ENCODE measurements at regions not wholly inside any gene's neighbourhood (a gene's known extent, or its start where the extent isn't known, plus 50 kb on each side); places are given as distances from the start of the nearest gene placed in this dataset.

GRCh38 chr12:77548797-77549196 is 281.9 kb upstream of the NAV3 start:
- Mint-ChIP-seq H3K9me3 (peaks cover 6% of the 10 kb centered on the region), H3K4me1 (ENCODE audit: low read depth) (no peaks in the 10 kb centered on the region), H3K27me3 (no peaks in the 10 kb centered on the region), H3K4me3 (no peak overlapping the region), H3K27ac (no peak overlapping the region), H3K36me3 (ENCODE audit: low read depth) (no peaks in the 10 kb centered on the region)
- intact Hi-C loops (cut with micrococcal nuclease) = no loop called here
- TF ChIP-seq CTCF (IDR thresholded peaks at IDR 0.05) = no peak
- no peak for ATAC-seq
- no peak for DNase-seq
- ChIA-PET POLR2A (no interaction called here), CTCF (no interaction called here)

GRCh38 chr12:77540097-77540496 is 290.6 kb upstream of the NAV3 start:
- POLR2A ChIA-PET = no interaction called here
- Mint-ChIP-seq H3K9me3 (peaks cover 14% of the 10 kb centered on the region), H3K36me3 (ENCODE audit: low read depth) (no peaks in the 10 kb centered on the region), H3K4me1 (ENCODE audit: low read depth) (no peaks in the 10 kb centered on the region), H3K4me3 (no peak overlapping the region), H3K27me3 (no peaks in the 10 kb centered on the region), H3K27ac (no peak overlapping the region)
- no peak for ATAC-seq
- no peak for DNase-seq
- CTCF ChIA-PET = no interaction called here
- intact Hi-C loops (cut with micrococcal nuclease) = no loop called here
- TF ChIP-seq CTCF (IDR thresholded peaks at IDR 0.05) = no peak

- CTCF ChIA-PET = no interaction called here
- H3K4me1 Mint-ChIP-seq (ENCODE audit: low read depth) = no peaks in the 10 kb centered on the region
- H3K27ac Mint-ChIP-seq = no peak overlapping the region
- POLR2A ChIA-PET = no interaction called here
- intact Hi-C loops (cut with micrococcal nuclease) = no loop called here
- ATAC-seq = no peak
- H3K4me3 Mint-ChIP-seq = no peak overlapping the region
- no peak for DNase-seq
- H3K9me3 Mint-ChIP-seq = peaks cover 8% of the 10 kb centered on the region
- TF ChIP-seq CTCF (IDR thresholded peaks at IDR 0.05) = no peak
- H3K36me3 Mint-ChIP-seq (ENCODE audit: low read depth) = no peaks in the 10 kb centered on the region
- no peaks in the 10 kb centered on the region for H3K27me3 Mint-ChIP-seq
Observed at GRCh38 chr12:77537663-77538062, 293.0 kb upstream of the NAV3 start.

DNA sequence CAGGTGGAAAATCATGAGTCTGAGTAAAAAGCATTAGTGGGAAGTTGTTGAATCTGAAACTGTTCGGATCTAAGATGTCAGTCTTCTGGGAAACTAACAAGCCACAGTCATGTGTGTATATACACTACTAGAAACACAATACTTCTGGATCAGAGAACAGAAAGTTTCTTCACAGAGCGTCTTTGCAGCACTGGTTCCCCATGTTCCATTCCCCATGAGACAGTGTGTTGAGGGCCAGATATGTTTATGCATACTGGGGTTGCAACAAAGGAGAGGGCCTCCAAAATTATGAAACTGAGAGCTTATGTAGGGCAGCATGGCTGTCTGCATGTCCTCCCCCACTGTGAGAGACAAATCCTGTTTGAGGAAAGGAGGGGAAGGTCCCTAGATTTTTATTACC is 295.0 kb upstream of the NAV3 start:
- ChIA-PET CTCF (no interaction called here), POLR2A (no interaction called here)
- H3K27ac Mint-ChIP-seq = no peak overlapping the region
- no peak for TF ChIP-seq CTCF (IDR thresholded peaks at IDR 0.05)
- no peak overlapping the region for H3K4me3 Mint-ChIP-seq
- no peaks in the 10 kb centered on the region for H3K4me1 Mint-ChIP-seq (ENCODE audit: low read depth)
- no peaks in the 10 kb centered on the region for H3K36me3 Mint-ChIP-seq (ENCODE audit: low read depth)
- intact Hi-C loops (cut with micrococcal nuclease) = no loop called here
- no peak for ATAC-seq
- peaks cover 2% of the 10 kb centered on the region for H3K9me3 Mint-ChIP-seq
- H3K27me3 Mint-ChIP-seq = no peaks in the 10 kb centered on the region
- DNase-seq = no peak

DNA sequence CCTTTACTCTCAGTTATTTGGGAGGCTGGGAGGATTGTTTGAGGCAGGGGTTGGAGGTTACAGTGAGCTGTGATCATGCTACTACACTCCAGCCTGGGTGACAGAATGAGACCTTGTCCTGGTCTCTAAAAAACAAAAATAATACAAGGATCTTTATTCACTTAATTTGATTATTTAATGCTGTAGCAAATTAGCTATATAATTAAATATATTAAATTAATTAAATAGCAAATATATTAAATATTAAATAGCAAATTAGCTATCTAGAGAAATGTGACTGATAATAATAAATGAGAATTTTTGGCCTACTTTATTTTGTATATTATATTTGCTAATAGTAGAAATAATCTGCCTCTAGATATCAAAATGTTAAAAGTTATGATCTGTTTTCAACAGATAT is 298.8 kb upstream of the NAV3 start:
- no peak for TF ChIP-seq CTCF (IDR thresholded peaks at IDR 0.05)
- ChIA-PET POLR2A (no interaction called here), CTCF (no interaction called here)
- Mint-ChIP-seq H3K4me1 (ENCODE audit: low read depth) (no peaks in the 10 kb centered on the region), H3K27me3 (no peaks in the 10 kb centered on the region), H3K27ac (no peak overlapping the region), H3K9me3 (no peaks in the 10 kb centered on the region), H3K36me3 (ENCODE audit: low read depth) (no peaks in the 10 kb centered on the region), H3K4me3 (no peak overlapping the region)
- ATAC-seq = no peak
- intact Hi-C loops (cut with micrococcal nuclease) = no loop called here
- no peak for DNase-seq
